ENCODE measurements at regions not wholly inside any gene's neighbourhood (a gene's known extent, or its start where the extent isn't known, plus 50 kb on each side); places are given as distances from the start of the nearest gene placed in this dataset.

DNA sequence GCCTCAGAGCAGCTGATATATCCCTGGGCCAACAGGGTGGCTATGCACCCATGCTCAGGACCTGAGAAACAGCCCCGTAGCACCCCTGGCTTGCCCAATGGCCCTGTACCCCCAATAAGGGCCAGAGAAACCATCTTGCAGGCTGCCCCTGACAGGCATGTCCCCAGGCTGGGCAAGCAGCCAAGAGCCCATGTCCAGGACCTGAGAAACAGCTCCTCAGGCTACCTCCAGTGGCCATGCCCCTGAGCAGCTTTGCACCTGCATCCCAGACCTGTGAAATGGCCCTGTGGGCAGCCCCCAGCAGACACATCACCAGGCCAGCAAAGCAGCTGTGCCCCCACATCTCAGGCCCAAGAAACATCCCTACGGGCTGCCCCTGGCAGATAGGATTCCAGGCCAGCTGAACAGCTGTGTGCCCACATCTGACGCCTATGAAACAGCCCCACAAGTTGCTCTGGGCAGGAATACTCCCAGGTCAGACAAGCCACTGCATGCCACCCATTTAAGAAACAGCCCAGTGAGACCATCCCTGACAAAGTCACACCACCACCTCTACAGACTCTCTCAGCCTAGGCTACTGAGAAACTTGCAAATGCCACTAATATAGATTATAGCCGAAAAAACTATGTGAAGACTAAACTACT, 84.1 kb downstream of the TMEM237 start:
- TF ChIP-seq, protein P1, sequence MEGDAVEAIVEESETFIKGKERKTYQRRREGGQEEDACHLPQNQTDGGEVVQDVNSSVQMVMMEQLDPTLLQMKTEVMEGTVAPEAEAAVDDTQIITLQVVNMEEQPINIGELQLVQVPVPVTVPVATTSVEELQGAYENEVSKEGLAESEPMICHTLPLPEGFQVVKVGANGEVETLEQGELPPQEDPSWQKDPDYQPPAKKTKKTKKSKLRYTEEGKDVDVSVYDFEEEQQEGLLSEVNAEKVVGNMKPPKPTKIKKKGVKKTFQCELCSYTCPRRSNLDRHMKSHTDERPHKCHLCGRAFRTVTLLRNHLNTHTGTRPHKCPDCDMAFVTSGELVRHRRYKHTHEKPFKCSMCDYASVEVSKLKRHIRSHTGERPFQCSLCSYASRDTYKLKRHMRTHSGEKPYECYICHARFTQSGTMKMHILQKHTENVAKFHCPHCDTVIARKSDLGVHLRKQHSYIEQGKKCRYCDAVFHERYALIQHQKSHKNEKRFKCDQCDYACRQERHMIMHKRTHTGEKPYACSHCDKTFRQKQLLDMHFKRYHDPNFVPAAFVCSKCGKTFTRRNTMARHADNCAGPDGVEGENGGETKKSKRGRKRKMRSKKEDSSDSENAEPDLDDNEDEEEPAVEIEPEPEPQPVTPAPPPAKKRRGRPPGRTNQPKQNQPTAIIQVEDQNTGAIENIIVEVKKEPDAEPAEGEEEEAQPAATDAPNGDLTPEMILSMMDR (conservative IDR thresholded peaks at IDR 0.05 in 1 of 2, IDR thresholded peaks at IDR 0.05 in 1 of 2; ENCODE audit: low read depth in 1 of 2, low read length in 2 of 2), result no peak
- no peak for TF ChIP-seq EZH2 (IDR thresholded peaks at IDR 0.05; ENCODE audit: low read length, missing control alignments)
